GM23248 (cell line): ENCODE measurements at regions not wholly inside any gene's neighbourhood (a gene's known extent, or its start where the extent isn't known, plus 50 kb on each side); places are given as distances from the start of the nearest gene placed in this dataset.

Source experiments
- DNase-seq: peaks from one replicate; pipeline ENCODE4 v3.0.0-alpha.2; 2015
- H2AFZ ChIP-seq: fragments of 200-600 bp; sonication (generic); 2 replicates; pipeline ENCODE4 v1.6.1; 2016; ENCODE audit warnings: antibody characterized with exemption
- H3F3A ChIP-seq: fragments of 200-600 bp; sonication (generic); 2 replicates; pipeline ENCODE4 v1.6.1; 2016; ENCODE audit warnings: mild to moderate bottlenecking, antibody characterized with exemption, mixed run types; ENCODE audit not compliant: insufficient read depth
- H3K27ac ChIP-seq: fragments of 200-600 bp; sonication (generic); 2 replicates; pipeline ENCODE4 v1.5.1; 2016; ENCODE audit warnings: mild to moderate bottlenecking
- H3K27me3 ChIP-seq: fragments of 200-600 bp; sonication (generic); replicated peaks from 2 replicates; pipeline ENCODE4 v1.6.1; 2016; ENCODE audit warnings: mild to moderate bottlenecking; ENCODE audit not compliant: insufficient read depth
- H3K36me3 ChIP-seq: fragments of 200-600 bp; sonication (generic); 2 replicates; pipeline ENCODE4 v1.6.1; 2016; ENCODE audit warnings: low read depth, mild to moderate bottlenecking
- H3K4me1 ChIP-seq: fragments of 200-600 bp; sonication (generic); 2 replicates; pipeline ENCODE4 v1.6.1; 2016; ENCODE audit warnings: mild to moderate bottlenecking; ENCODE audit not compliant: insufficient read depth
- H3K4me2 ChIP-seq: fragments of 200-600 bp; sonication (generic); one replicate; pipeline ENCODE4 v1.6.1; 2016; ENCODE audit warnings: mild to moderate bottlenecking; ENCODE audit not compliant: unreplicated experiment
- H3K4me3 ChIP-seq: fragments of 200-600 bp; sonication (generic); 2 replicates; pipeline ENCODE4 v1.5.1; 2016; ENCODE audit warnings: mild to moderate bottlenecking
- H3K79me2 ChIP-seq: fragments of 200-600 bp; sonication (generic); 2 replicates; pipeline ENCODE4 v1.6.1; 2016; ENCODE audit warnings: mild to moderate bottlenecking; ENCODE audit not compliant: insufficient read depth
- H3K9ac ChIP-seq: fragments of 200-600 bp; sonication (generic); 2 replicates; pipeline ENCODE4 v1.6.1; 2016; ENCODE audit warnings: mild to moderate bottlenecking
- H3K9me2 ChIP-seq: fragments of 200-600 bp; sonication (generic); 2 replicates; pipeline ENCODE4 v1.6.1; 2016; ENCODE audit warnings: mixed run types, mild to moderate bottlenecking, moderate library complexity; ENCODE audit not compliant: insufficient read depth
- H3K9me3 ChIP-seq: fragments of 200-600 bp; sonication (generic); one replicate; pipeline ENCODE4 v1.6.1; 2017; ENCODE audit warnings: low read depth
- H4K20me1 ChIP-seq: fragments of 200-600 bp; sonication (generic); 2 replicates; pipeline ENCODE4 v1.6.0; 2016; ENCODE audit not compliant: insufficient read depth
- EZH2 ChIP-seq: fragments of 200-600 bp; sonication (generic); IDR thresholded peaks from 2 replicates; pipeline ENCODE4 v1.6.1; 2018; ENCODE audit warnings: antibody characterized with exemption, mild to moderate bottlenecking; ENCODE audit not compliant: insufficient read depth, poor library complexity, severe bottlenecking
- EZH2phosphoT487 ChIP-seq: fragments of 200-600 bp; sonication (generic); IDR thresholded peaks from 2 replicates; pipeline ENCODE4 v1.6.1; 2018; ENCODE audit warnings: antibody characterized with exemption, moderate library complexity, mild to moderate bottlenecking, low read depth; ENCODE audit not compliant: insufficient read depth
- WGBS, 2 experiments: methylation state at CpG; one replicate each; pipeline ENCODE4 v1.1.6; 2015 to 2017; ENCODE audit warnings: low lambda C conversion rate in 2 of 2, low coverage in 1 of 2; ENCODE audit errors: missing lambda C conversion rate in 2 of 2; 5-methylcytosine and 5-hydroxymethylcytosine counted together
- in situ Hi-C: fragments of 300-500 bp; cut with MboI; formaldehyde crosslinking; loops from 2 replicates; pipeline ENCODE4 v1.15.0; 2020

GRCh38 chr2:33975498-33975897, 376.4 kb upstream of the FAM98A start:
- Histone ChIP-seq H3K9me3 (no peaks in the 10 kb centered on the region), H3F3A (no peaks in the 10 kb centered on the region), H3K27ac (no peak overlapping the region), H3K36me3 (no peaks in the 10 kb centered on the region), H3K27me3 (no peaks in the 10 kb centered on the region), H2AFZ (no peak overlapping the region), H3K4me3 (no peak overlapping the region), H3K4me2 (no peak overlapping the region), H3K4me1 (no peaks in the 10 kb centered on the region), H3K9me2 (no peaks in the 10 kb centered on the region), H3K9ac (no peak overlapping the region), H3K79me2 (no peaks in the 10 kb centered on the region), H4K20me1 (no peaks in the 10 kb centered on the region)
- no peak for DNase-seq
- TF ChIP-seq EZH2, result no peak
- TF ChIP-seq EZH2phosphoT487, result no peak
- WGBS, 2 experiments, result 48 to 59% methylated on average over 3 of the region's 3 CpGs
- in situ Hi-C loops, result no loop called here

DNA sequence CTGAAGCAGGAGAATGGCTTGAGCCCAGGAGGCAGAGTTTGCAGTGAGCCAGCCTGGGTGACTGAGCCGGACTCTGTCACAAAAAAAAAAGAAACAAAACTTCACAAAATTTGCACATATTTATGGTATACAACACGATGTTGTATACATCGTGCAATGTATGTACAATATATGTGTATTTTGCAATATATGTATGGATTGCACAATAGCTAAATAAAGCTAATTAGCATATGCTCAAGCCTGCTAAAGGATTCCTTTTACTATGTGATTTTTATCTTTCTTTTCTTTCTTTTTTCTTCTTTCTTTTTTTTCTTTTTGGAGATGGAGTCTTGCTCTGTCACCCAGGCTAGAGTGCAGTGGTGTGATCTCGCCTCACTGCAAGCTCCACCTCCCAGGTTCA, 368.0 kb upstream of the FAM98A start:
- no peak for DNase-seq
- no peaks in the 10 kb centered on the region for H3K9me3 ChIP-seq
- H3K36me3 ChIP-seq, result no peaks in the 10 kb centered on the region
- no peak overlapping the region for H2AFZ ChIP-seq
- H3K4me2 ChIP-seq, result no peak overlapping the region
- H3K4me1 ChIP-seq, result no peaks in the 10 kb centered on the region
- no peak overlapping the region for H3K4me3 ChIP-seq
- H3K9ac ChIP-seq, result no peak overlapping the region
- 37 to 46% methylated on average over 4 of the region's 4 CpGs for whole genome bisulfite sequencing, 2 experiments
- no peaks in the 10 kb centered on the region for H3K79me2 ChIP-seq
- no peaks in the 10 kb centered on the region for H3F3A ChIP-seq
- no peak overlapping the region for H3K27ac ChIP-seq
- no peaks in the 10 kb centered on the region for H3K27me3 ChIP-seq
- H3K9me2 ChIP-seq, result no peaks in the 10 kb centered on the region
- in situ Hi-C loops, result no loop called here
- TF ChIP-seq EZH2phosphoT487, result no peak
- TF ChIP-seq EZH2, result no peak
- H4K20me1 ChIP-seq, result no peaks in the 10 kb centered on the region

DNA sequence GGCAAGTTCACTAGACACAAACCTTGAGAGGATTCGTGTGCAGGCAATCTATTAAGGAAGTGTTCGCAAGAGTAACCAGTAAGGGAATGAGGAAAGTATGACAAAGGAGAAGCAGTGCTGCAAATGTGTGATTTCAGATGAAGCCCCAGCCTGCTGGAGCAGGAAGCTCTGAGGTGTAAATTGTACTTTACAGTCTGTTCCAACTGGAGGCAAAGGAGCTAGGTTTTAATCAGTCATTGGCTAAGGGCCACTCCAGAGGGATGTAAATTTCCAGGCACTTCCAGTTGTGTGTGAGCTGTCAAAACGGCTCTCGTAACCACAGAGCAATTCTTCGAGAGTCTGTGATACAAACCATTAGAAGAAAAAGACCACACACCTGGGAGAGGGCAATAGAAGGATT, 359.5 kb upstream of the FAM98A start:
- Histone ChIP-seq H3K4me3 (no peak overlapping the region), H3F3A (no peaks in the 10 kb centered on the region), H3K4me2 (no peak overlapping the region), H2AFZ (no peak overlapping the region), H4K20me1 (no peaks in the 10 kb centered on the region), H3K9me3 (no peaks in the 10 kb centered on the region), H3K27ac (no peak overlapping the region), H3K9ac (no peak overlapping the region), H3K79me2 (no peaks in the 10 kb centered on the region), H3K36me3 (no peaks in the 10 kb centered on the region), H3K27me3 (no peaks in the 10 kb centered on the region), H3K9me2 (no peaks in the 10 kb centered on the region), H3K4me1 (no peaks in the 10 kb centered on the region)
- no peak for DNase-seq
- in situ Hi-C loops, result no loop called here
- WGBS, 2 experiments, result 4 to 7% methylated on average over 5 of the region's 5 CpGs
- no peak for TF ChIP-seq EZH2phosphoT487
- TF ChIP-seq EZH2, result no peak

DNA sequence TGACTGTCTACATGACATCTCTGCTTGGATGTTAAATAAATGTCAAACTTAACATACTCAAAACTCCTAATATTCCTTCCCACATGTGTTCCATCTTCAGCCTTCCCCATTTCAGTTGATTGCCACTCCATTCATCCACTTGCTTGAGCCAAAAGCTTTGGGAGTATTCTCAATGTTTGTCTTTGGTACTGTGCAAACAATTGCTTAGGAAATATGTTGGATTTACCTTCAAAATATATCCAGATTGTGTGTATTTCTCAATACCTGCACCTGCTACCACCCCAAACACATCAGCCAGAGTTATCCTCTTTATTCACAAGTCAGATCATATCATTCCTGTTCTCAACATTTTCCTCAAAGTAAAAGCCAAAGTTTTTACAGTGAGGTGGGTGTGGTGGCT, 350.3 kb upstream of the FAM98A start:
- Histone ChIP-seq H3K79me2 (no peaks in the 10 kb centered on the region), H3K9me2 (no peaks in the 10 kb centered on the region), H3K4me1 (no peaks in the 10 kb centered on the region), H4K20me1 (no peaks in the 10 kb centered on the region), H3K4me3 (no peak overlapping the region), H3K9me3 (no peaks in the 10 kb centered on the region), H3F3A (no peaks in the 10 kb centered on the region), H3K4me2 (no peak overlapping the region), H2AFZ (no peak overlapping the region), H3K27ac (no peak overlapping the region), H3K9ac (no peak overlapping the region), H3K36me3 (no peaks in the 10 kb centered on the region), H3K27me3 (no peaks in the 10 kb centered on the region)
- in situ Hi-C loops, result no loop called here
- TF ChIP-seq EZH2phosphoT487 (no peak), EZH2 (no peak)
- no peak for DNase-seq

DNA sequence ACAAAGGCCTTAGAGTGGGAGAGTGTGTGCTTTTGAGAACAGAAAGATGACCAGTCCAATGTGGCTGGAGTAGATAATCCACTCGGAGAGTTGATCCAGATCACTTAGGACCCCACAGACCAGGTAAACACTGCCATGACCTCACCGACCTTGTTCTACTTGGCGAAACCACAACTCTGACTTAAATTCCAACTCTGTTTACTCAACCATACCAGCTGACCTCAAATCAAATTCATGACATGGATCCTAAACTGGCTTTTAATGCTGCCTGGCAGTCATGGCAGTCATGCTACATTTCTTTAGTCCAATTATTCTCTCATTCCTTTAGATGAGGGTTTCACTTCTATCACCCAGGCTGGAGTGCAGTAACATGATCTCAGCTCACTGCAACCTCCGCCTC, 347.1 kb upstream of the FAM98A start:
- WGBS, 2 experiments, result 47 to 48% methylated on average over 4 of the region's 4 CpGs
- H3K36me3 ChIP-seq, result no peaks in the 10 kb centered on the region
- no peak for DNase-seq
- no peak overlapping the region for H3K9ac ChIP-seq
- no peaks in the 10 kb centered on the region for H3K27me3 ChIP-seq
- H3K9me2 ChIP-seq, result no peaks in the 10 kb centered on the region
- no peaks in the 10 kb centered on the region for H4K20me1 ChIP-seq
- H3F3A ChIP-seq, result no peaks in the 10 kb centered on the region
- in situ Hi-C loops, result no loop called here
- H3K27ac ChIP-seq, result no peak overlapping the region
- no peak overlapping the region for H3K4me2 ChIP-seq
- H2AFZ ChIP-seq, result no peak overlapping the region
- no peak overlapping the region for H3K4me3 ChIP-seq
- no peak for TF ChIP-seq EZH2
- no peak for TF ChIP-seq EZH2phosphoT487
- H3K4me1 ChIP-seq, result no peaks in the 10 kb centered on the region
- H3K9me3 ChIP-seq, result no peaks in the 10 kb centered on the region
- no peaks in the 10 kb centered on the region for H3K79me2 ChIP-seq
